ENCODE measurements at regions not wholly inside any gene's neighbourhood (a gene's known extent, or its start where the extent isn't known, plus 50 kb on each side); places are given as distances from the start of the nearest gene placed in this dataset.

- Mint-ChIP-seq H3K9me3 (no peaks in the 10 kb centered on the region), H3K27ac (no peak overlapping the region)
Observed at GRCh38 chr6:138610816-138611215, 111.5 kb upstream of the NHSL1 start.

GRCh38 chr6:138614151-138614550 is 114.9 kb upstream of the NHSL1 start:
- H3K36me3 Mint-ChIP-seq, result no peaks in the 10 kb centered on the region
- no peak overlapping the region for H3K27ac Mint-ChIP-seq
- H3K4me3 Mint-ChIP-seq, result no peak overlapping the region
- peaks cover 6% of the 10 kb centered on the region for H3K27me3 Mint-ChIP-seq
- H3K9me3 Mint-ChIP-seq, result no peaks in the 10 kb centered on the region
- DNase-seq, result no peak
- H3K4me1 Mint-ChIP-seq, result no peaks in the 10 kb centered on the region

More at GRCh38 chr6:138610816-138611215, 111.5 kb upstream of the NHSL1 start:
- Mint-ChIP-seq H3K4me3 (no peak overlapping the region), H3K4me1 (no peaks in the 10 kb centered on the region), H3K36me3 (no peaks in the 10 kb centered on the region), H3K27me3 (peaks cover 17% of the 10 kb centered on the region)
- DNase-seq, result no peak

GRCh38 chr6:138618168-138618567 is 118.9 kb upstream of the NHSL1 start:
- H3K36me3 Mint-ChIP-seq, result no peaks in the 10 kb centered on the region
- H3K4me1 Mint-ChIP-seq, result no peaks in the 10 kb centered on the region
- H3K27ac Mint-ChIP-seq, result no peak overlapping the region
- no peaks in the 10 kb centered on the region for H3K9me3 Mint-ChIP-seq
- no peak overlapping the region for H3K4me3 Mint-ChIP-seq
- DNase-seq, result no peak
- peaks cover 6% of the 10 kb centered on the region for H3K27me3 Mint-ChIP-seq

- H3K27me3 Mint-ChIP-seq, result peaks cover 3% of the 10 kb centered on the region
- H3K27ac Mint-ChIP-seq, result no peak overlapping the region
- no peaks in the 10 kb centered on the region for H3K36me3 Mint-ChIP-seq
- no peak for DNase-seq
- H3K9me3 Mint-ChIP-seq, result no peaks in the 10 kb centered on the region
- H3K4me1 Mint-ChIP-seq, result no peaks in the 10 kb centered on the region
- no peak overlapping the region for H3K4me3 Mint-ChIP-seq
Observed at GRCh38 chr6:138620630-138621029, 121.3 kb upstream of the NHSL1 start.

GRCh38 chr6:138622967-138623366 is 123.7 kb upstream of the NHSL1 start:
- H3K4me1 Mint-ChIP-seq, result no peaks in the 10 kb centered on the region

GRCh38 chr6:138631566-138631965 is 132.3 kb upstream of the NHSL1 start:
- Mint-ChIP-seq H3K4me3 (no peak overlapping the region), H3K27me3 (peaks cover 24% of the 10 kb centered on the region), H3K36me3 (no peaks in the 10 kb centered on the region), H3K9me3 (peaks cover 3% of the 10 kb centered on the region), H3K4me1 (no peaks in the 10 kb centered on the region), H3K27ac (no peak overlapping the region)
- no peak for DNase-seq

More at GRCh38 chr6:138622967-138623366, 123.7 kb upstream of the NHSL1 start:
- H3K36me3 Mint-ChIP-seq, result no peaks in the 10 kb centered on the region
- no peak for DNase-seq
- H3K27me3 Mint-ChIP-seq, result no peaks in the 10 kb centered on the region
- H3K27ac Mint-ChIP-seq, result no peak overlapping the region
- H3K9me3 Mint-ChIP-seq, result no peaks in the 10 kb centered on the region
- no peak overlapping the region for H3K4me3 Mint-ChIP-seq

GRCh38 chr6:138637822-138638221 is 135.7 kb upstream of the CCDC28A start:
- H3K4me1 Mint-ChIP-seq, result peaks cover 4% of the 10 kb centered on the region
- no peak overlapping the region for H3K4me3 Mint-ChIP-seq
- peaks cover 24% of the 10 kb centered on the region for H3K27me3 Mint-ChIP-seq
- no peaks in the 10 kb centered on the region for H3K9me3 Mint-ChIP-seq
- DNase-seq, result no peak
- H3K27ac Mint-ChIP-seq, result no peak overlapping the region
- H3K36me3 Mint-ChIP-seq, result no peaks in the 10 kb centered on the region

- peaks cover 4% of the 10 kb centered on the region for H3K4me1 Mint-ChIP-seq
- no peak for DNase-seq
- no peak overlapping the region for H3K4me3 Mint-ChIP-seq
- no peaks in the 10 kb centered on the region for H3K9me3 Mint-ChIP-seq
- peaks cover 24% of the 10 kb centered on the region for H3K27me3 Mint-ChIP-seq
- H3K27ac Mint-ChIP-seq, result no peak overlapping the region
- H3K36me3 Mint-ChIP-seq, result no peaks in the 10 kb centered on the region
Observed at GRCh38 chr6:138638604-138639003, 135.0 kb upstream of the CCDC28A start.

- H3K36me3 Mint-ChIP-seq, result no peaks in the 10 kb centered on the region
- peaks cover 14% of the 10 kb centered on the region for H3K27me3 Mint-ChIP-seq
- no peak overlapping the region for H3K27ac Mint-ChIP-seq
- H3K4me1 Mint-ChIP-seq, result peaks cover 4% of the 10 kb centered on the region
- H3K4me3 Mint-ChIP-seq, result no peak overlapping the region
- no peaks in the 10 kb centered on the region for H3K9me3 Mint-ChIP-seq
- DNase-seq, result no peak
Observed at GRCh38 chr6:138640028-138640427, 133.5 kb upstream of the CCDC28A start.

- Mint-ChIP-seq H3K27me3 (no peaks in the 10 kb centered on the region), H3K4me3 (no peak overlapping the region), H3K4me1 (peaks cover 4% of the 10 kb centered on the region), H3K27ac (no peak overlapping the region), H3K9me3 (no peaks in the 10 kb centered on the region), H3K36me3 (no peaks in the 10 kb centered on the region)
- DNase-seq, result no peak
Observed at GRCh38 chr6:138643210-138643609, 130.4 kb upstream of the CCDC28A start.

GRCh38 chr6:138645976-138646640 is 127.5 kb upstream of the CCDC28A start:
- Mint-ChIP-seq H3K27ac (no peak overlapping the region), H3K4me3 (no peak overlapping the region), H3K27me3 (peaks cover 3% of the 10 kb centered on the region), H3K36me3 (no peaks in the 10 kb centered on the region), H3K9me3 (no peaks in the 10 kb centered on the region), H3K4me1 (no peaks in the 10 kb centered on the region)
- DNase-seq, result no peak

GRCh38 chr6:138647006-138647405 is 126.6 kb upstream of the CCDC28A start:
- no peak overlapping the region for H3K27ac Mint-ChIP-seq

GRCh38 chr6:138648127-138648526 is 125.4 kb upstream of the CCDC28A start:
- no peaks in the 10 kb centered on the region for H3K9me3 Mint-ChIP-seq
- no peaks in the 10 kb centered on the region for H3K4me1 Mint-ChIP-seq
- DNase-seq, result no peak
- no peaks in the 10 kb centered on the region for H3K36me3 Mint-ChIP-seq
- H3K27ac Mint-ChIP-seq, result no peak overlapping the region
- H3K27me3 Mint-ChIP-seq, result peaks cover 9% of the 10 kb centered on the region
- no peak overlapping the region for H3K4me3 Mint-ChIP-seq

More at GRCh38 chr6:138647006-138647405, 126.6 kb upstream of the CCDC28A start:
- no peak for DNase-seq
- H3K4me3 Mint-ChIP-seq, result no peak overlapping the region
- H3K4me1 Mint-ChIP-seq, result no peaks in the 10 kb centered on the region
- no peaks in the 10 kb centered on the region for H3K9me3 Mint-ChIP-seq
- peaks cover 7% of the 10 kb centered on the region for H3K27me3 Mint-ChIP-seq
- H3K36me3 Mint-ChIP-seq, result no peaks in the 10 kb centered on the region

GRCh38 chr6:138651491-138651890 is 122.1 kb upstream of the CCDC28A start:
- Mint-ChIP-seq H3K36me3 (no peaks in the 10 kb centered on the region), H3K9me3 (no peaks in the 10 kb centered on the region), H3K27me3 (peaks cover 16% of the 10 kb centered on the region), H3K4me3 (no peak overlapping the region), H3K27ac (no peak overlapping the region), H3K4me1 (peaks cover 19% of the 10 kb centered on the region)
- DNase-seq, result no peak

GRCh38 chr6:138652824-138653223 is 120.7 kb upstream of the CCDC28A start:
- Mint-ChIP-seq H3K4me3 (no peak overlapping the region), H3K36me3 (no peaks in the 10 kb centered on the region), H3K4me1 (peaks cover 19% of the 10 kb centered on the region), H3K27me3 (peaks cover 26% of the 10 kb centered on the region), H3K9me3 (no peaks in the 10 kb centered on the region), H3K27ac (no peak overlapping the region)
- DNase-seq, result no peak

GRCh38 chr6:138653435-138653834 is 120.1 kb upstream of the CCDC28A start:
- peaks cover 32% of the 10 kb centered on the region for H3K27me3 Mint-ChIP-seq
- no peak for DNase-seq
- no peak overlapping the region for H3K27ac Mint-ChIP-seq
- peaks cover 19% of the 10 kb centered on the region for H3K4me1 Mint-ChIP-seq
- no peaks in the 10 kb centered on the region for H3K36me3 Mint-ChIP-seq
- H3K9me3 Mint-ChIP-seq, result no peaks in the 10 kb centered on the region
- no peak overlapping the region for H3K4me3 Mint-ChIP-seq
